ENCODE measurements at regions not wholly inside any gene's neighbourhood (a gene's known extent, or its start where the extent isn't known, plus 50 kb on each side); places are given as distances from the start of the nearest gene placed in this dataset.
"Not testable (repeated sequence)": the region's sequence is repeated elsewhere in the genome, so short reads cannot be mapped to it uniquely, and the experiment has no call there.

GRCh38 chr1:224828691-224829090 is 100.8 kb upstream of the DNAH14 start:
- H3K4me1 ChIP-seq (ENCODE audit: control insufficient read depth in 1 of 2, insufficient read depth in 2 of 2, low read length in 2 of 2) = no peaks in the 10 kb centered on the region
- DNase-seq (no peak), ATAC-seq (ENCODE audit: low FRiP score) (no peak)
- H3K27me3 ChIP-seq (ENCODE audit: control insufficient read depth in 1 of 2, insufficient read depth in 2 of 2, low read length in 1 of 2) = no peaks in the 10 kb centered on the region
- peaks cover 6% of the 10 kb centered on the region for H3K9me3 ChIP-seq (ENCODE audit: control insufficient read depth, low read length)
- H3K4me3 ChIP-seq (ENCODE audit: low read length in 2 of 2) = no peak overlapping the region
- no peak overlapping the region for H3K27ac ChIP-seq (ENCODE audit: low read depth in 1 of 2, low read length in 2 of 2)
- H3K36me3 ChIP-seq (ENCODE audit: control insufficient read depth in 1 of 2, insufficient read depth in 2 of 2, low read length in 1 of 2) = no peaks in the 10 kb centered on the region
- intact Hi-C loops (cut with DNase I) = no loop called here

DNA sequence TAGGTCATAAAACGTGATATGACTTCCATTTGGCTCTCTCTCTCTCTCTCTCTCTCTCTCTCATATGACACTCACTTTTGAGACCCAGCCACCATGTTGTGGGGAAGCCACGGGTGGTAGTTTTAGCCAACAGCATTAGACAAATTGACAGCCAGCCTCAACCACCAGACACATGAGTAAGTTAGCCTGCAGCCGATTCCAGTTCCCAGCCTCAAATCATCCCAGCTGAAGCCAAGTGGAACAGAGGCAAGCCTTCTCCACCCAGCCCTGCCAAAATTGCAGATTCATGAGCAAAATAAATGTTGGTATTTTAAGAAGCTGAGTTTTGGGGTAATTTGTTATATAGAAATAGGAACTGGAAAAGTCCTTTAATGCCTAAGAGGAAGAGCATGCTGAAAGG is 98.0 kb upstream of the DNAH14 start:
- H3K27me3 ChIP-seq (ENCODE audit: control insufficient read depth in 1 of 2, insufficient read depth in 2 of 2, low read length in 1 of 2) = no peaks in the 10 kb centered on the region
- no peak for ATAC-seq (ENCODE audit: low FRiP score)
- H3K36me3 ChIP-seq (ENCODE audit: control insufficient read depth in 1 of 2, insufficient read depth in 2 of 2, low read length in 1 of 2) = no peaks in the 10 kb centered on the region
- H3K9me3 ChIP-seq (ENCODE audit: control insufficient read depth, low read length) = peaks cover 6% of the 10 kb centered on the region
- H3K4me1 ChIP-seq (ENCODE audit: control insufficient read depth in 1 of 2, insufficient read depth in 2 of 2, low read length in 2 of 2) = no peaks in the 10 kb centered on the region
- no peak overlapping the region for H3K4me3 ChIP-seq (ENCODE audit: low read length in 2 of 2)
- 43 to 45% methylated on average over 3 of the region's 3 CpGs for WGBS, 2 donors
- intact Hi-C loops (cut with DNase I) = no loop called here
- no peak for DNase-seq
- H3K27ac ChIP-seq (ENCODE audit: low read depth in 1 of 2, low read length in 2 of 2) = no peak overlapping the region

GRCh38 chr1:224839648-224840300 is 89.7 kb upstream of the DNAH14 start:
- H3K4me1 ChIP-seq (ENCODE audit: control insufficient read depth in 1 of 2, insufficient read depth in 2 of 2, low read length in 2 of 2); H3K4me3 ChIP-seq (ENCODE audit: low read length in 2 of 2); H3K9me3 ChIP-seq (ENCODE audit: control insufficient read depth, low read length); H3K27me3 ChIP-seq (ENCODE audit: control insufficient read depth in 1 of 2, insufficient read depth in 2 of 2, low read length in 1 of 2); H3K36me3 ChIP-seq (ENCODE audit: control insufficient read depth in 1 of 2, insufficient read depth in 2 of 2, low read length in 1 of 2); ATAC-seq (ENCODE audit: low FRiP score); H3K27ac ChIP-seq (ENCODE audit: low read depth in 1 of 2, low read length in 2 of 2); intact Hi-C loops (cut with DNase I); DNase-seq: not testable (repeated sequence)
- 29 to 42% methylated on average over 7 of the region's 7 CpGs for WGBS, 2 donors

GRCh38 chr1:224841803-224842202 is 87.7 kb upstream of the DNAH14 start:
- DNase-seq; ATAC-seq (ENCODE audit: low FRiP score); H3K27ac ChIP-seq (ENCODE audit: low read depth in 1 of 2, low read length in 2 of 2); H3K27me3 ChIP-seq (ENCODE audit: control insufficient read depth in 1 of 2, insufficient read depth in 2 of 2, low read length in 1 of 2); H3K4me3 ChIP-seq (ENCODE audit: low read length in 2 of 2); H3K36me3 ChIP-seq (ENCODE audit: control insufficient read depth in 1 of 2, insufficient read depth in 2 of 2, low read length in 1 of 2); H3K9me3 ChIP-seq (ENCODE audit: control insufficient read depth, low read length); H3K4me1 ChIP-seq (ENCODE audit: control insufficient read depth in 1 of 2, insufficient read depth in 2 of 2, low read length in 2 of 2); intact Hi-C loops (cut with DNase I): not testable (repeated sequence)
- whole genome bisulfite sequencing, 2 donors = 84 to 87% methylated on average over 2 of the region's 2 CpGs

- H3K9me3 ChIP-seq (ENCODE audit: control insufficient read depth, low read length) = no peaks in the 10 kb centered on the region
- no peak overlapping the region for H3K27ac ChIP-seq (ENCODE audit: low read depth in 1 of 2, low read length in 2 of 2)
- ATAC-seq (ENCODE audit: low FRiP score) = peak; percentile 48
- H3K4me1 ChIP-seq (ENCODE audit: control insufficient read depth in 1 of 2, insufficient read depth in 2 of 2, low read length in 2 of 2) = no peaks in the 10 kb centered on the region
- intact Hi-C loops (cut with DNase I) = no loop called here
- DNase-seq = no peak
- H3K4me3 ChIP-seq (ENCODE audit: low read length in 2 of 2) = no peak overlapping the region
- no peaks in the 10 kb centered on the region for H3K27me3 ChIP-seq (ENCODE audit: control insufficient read depth in 1 of 2, insufficient read depth in 2 of 2, low read length in 1 of 2)
- H3K36me3 ChIP-seq (ENCODE audit: control insufficient read depth in 1 of 2, insufficient read depth in 2 of 2, low read length in 1 of 2) = no peaks in the 10 kb centered on the region
- WGBS, 2 donors = 38 to 49% methylated on average over 2 of the region's 2 CpGs
Measured at GRCh38 chr1:224846119-224846907, 83.2 kb upstream of the DNAH14 start.

GRCh38 chr1:224850446-224850845 is 79.0 kb upstream of the DNAH14 start:
- Histone ChIP-seq H3K36me3 (ENCODE audit: control insufficient read depth in 1 of 2, insufficient read depth in 2 of 2, low read length in 1 of 2) (no peaks in the 10 kb centered on the region), H3K9me3 (ENCODE audit: control insufficient read depth, low read length) (no peaks in the 10 kb centered on the region), H3K27me3 (ENCODE audit: control insufficient read depth in 1 of 2, insufficient read depth in 2 of 2, low read length in 1 of 2) (no peaks in the 10 kb centered on the region), H3K27ac (ENCODE audit: low read depth in 1 of 2, low read length in 2 of 2) (no peak overlapping the region), H3K4me3 (ENCODE audit: low read length in 2 of 2) (no peak overlapping the region), H3K4me1 (ENCODE audit: control insufficient read depth in 1 of 2, insufficient read depth in 2 of 2, low read length in 2 of 2) (no peaks in the 10 kb centered on the region)
- WGBS, 2 donors = 78% methylated on average over 2 of the region's 2 CpGs
- ATAC-seq (ENCODE audit: low FRiP score) (no peak), DNase-seq (no peak)
- intact Hi-C loops (cut with DNase I) = loop anchor here in 1 of 2 donors (5.0 kb wide), 1 partner anchor 338 kb away; no protein-coding TSS in a partner anchor

DNA sequence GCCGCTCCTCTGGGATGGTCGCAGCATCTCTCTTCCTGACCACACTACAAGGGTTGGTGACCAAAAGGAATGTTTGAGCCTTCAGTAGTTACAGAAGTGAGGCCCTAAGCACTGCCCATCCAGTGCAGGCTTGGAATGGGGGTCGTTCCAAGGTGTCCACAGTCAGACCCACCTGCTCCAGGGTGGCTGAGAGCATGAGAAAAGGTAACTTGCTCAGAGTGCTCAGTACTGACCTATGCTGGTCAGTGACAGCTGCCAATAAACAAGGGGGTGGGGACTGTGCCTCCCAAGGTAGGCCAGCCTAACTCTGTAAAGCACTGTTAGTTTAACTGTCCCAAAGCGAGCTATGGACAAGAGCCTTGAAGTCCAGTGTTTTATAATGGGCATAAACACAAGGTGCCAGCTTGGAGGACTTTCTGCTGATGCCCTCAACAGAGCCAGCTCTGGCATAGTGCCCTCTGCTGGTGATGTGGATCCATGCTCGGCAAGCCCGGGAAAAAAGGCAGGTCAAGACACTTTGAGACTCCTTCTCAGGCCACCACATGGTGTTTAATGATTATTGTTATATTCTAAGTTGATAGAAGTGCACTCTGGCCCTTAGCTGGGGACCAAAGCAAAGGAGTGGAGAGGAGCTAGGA is 78.1 kb upstream of the DNAH14 start:
- intact Hi-C loops (cut with DNase I) = loop anchor here in 1 of 2 donors (5.0 kb wide), 1 partner anchor 339 kb away; no protein-coding TSS in a partner anchor
- no peak overlapping the region for H3K27ac ChIP-seq (ENCODE audit: low read depth in 1 of 2, low read length in 2 of 2)
- no peaks in the 10 kb centered on the region for H3K27me3 ChIP-seq (ENCODE audit: control insufficient read depth in 1 of 2, insufficient read depth in 2 of 2, low read length in 1 of 2)
- H3K9me3 ChIP-seq (ENCODE audit: control insufficient read depth, low read length) = no peaks in the 10 kb centered on the region
- no peak overlapping the region for H3K4me3 ChIP-seq (ENCODE audit: low read length in 2 of 2)
- no peaks in the 10 kb centered on the region for H3K4me1 ChIP-seq (ENCODE audit: control insufficient read depth in 1 of 2, insufficient read depth in 2 of 2, low read length in 2 of 2)
- DNase-seq (peak; percentile 55 to 77), ATAC-seq (ENCODE audit: low FRiP score) (no peak)
- no peaks in the 10 kb centered on the region for H3K36me3 ChIP-seq (ENCODE audit: control insufficient read depth in 1 of 2, insufficient read depth in 2 of 2, low read length in 1 of 2)
- WGBS, 2 donors = 50 to 51% methylated on average over 6 of the region's 6 CpGs

DNA sequence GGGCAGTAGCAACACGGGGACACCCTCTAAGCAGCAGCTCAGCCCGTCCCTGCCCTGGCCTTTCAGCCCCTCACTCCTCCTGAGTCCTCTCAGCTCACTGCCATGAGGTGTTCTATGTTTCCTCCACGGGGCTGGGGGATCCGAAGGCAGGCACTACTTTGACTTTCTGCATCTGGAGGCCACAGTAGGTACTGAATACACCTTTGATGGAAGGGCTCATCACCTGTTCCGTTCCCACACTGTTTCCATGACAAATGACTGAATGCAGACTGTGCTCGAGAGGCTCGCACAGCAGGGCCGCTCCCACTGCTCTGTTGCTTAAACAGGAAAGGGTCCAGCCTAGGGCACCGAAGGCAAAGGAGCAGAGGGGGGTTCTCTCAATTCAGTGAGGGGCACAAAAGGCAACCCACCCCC is 77.6 kb upstream of the DNAH14 start:
- H3K4me3 ChIP-seq (ENCODE audit: low read length in 2 of 2) = no peak overlapping the region
- H3K36me3 ChIP-seq (ENCODE audit: control insufficient read depth in 1 of 2, insufficient read depth in 2 of 2, low read length in 1 of 2) = no peaks in the 10 kb centered on the region
- H3K27me3 ChIP-seq (ENCODE audit: control insufficient read depth in 1 of 2, insufficient read depth in 2 of 2, low read length in 1 of 2) = no peaks in the 10 kb centered on the region
- H3K27ac ChIP-seq (ENCODE audit: low read depth in 1 of 2, low read length in 2 of 2) = no peak overlapping the region
- DNase-seq = no peak
- no peaks in the 10 kb centered on the region for H3K9me3 ChIP-seq (ENCODE audit: control insufficient read depth, low read length)
- intact Hi-C loops (cut with DNase I) = loop anchor here (2.0 to 5.0 kb wide), 2 partner anchors 339 to 340 kb away; no protein-coding TSS in a partner anchor
- 48 to 55% methylated on average over 9 of the region's 9 CpGs for WGBS, 2 donors
- ATAC-seq (ENCODE audit: low FRiP score) = no peak
- H3K4me1 ChIP-seq (ENCODE audit: control insufficient read depth in 1 of 2, insufficient read depth in 2 of 2, low read length in 2 of 2) = no peaks in the 10 kb centered on the region
